SK-N-SH treated with all-trans-retinoic acid at 6 μM for 48 hours (cell line): ENCODE measurements at regions not wholly inside any gene's neighbourhood (a gene's known extent, or its start where the extent isn't known, plus 50 kb on each side); places are given as distances from the start of the nearest gene placed in this dataset.

Experiments
- ATAC-seq: fragments of 200-7000 bp; cut with Tn5 transposase; 3 replicates; pipeline ENCODE4 v1.9.1; 2020; ENCODE audit warnings: mild to moderate bottlenecking, moderate library complexity
- ARNTL ChIP-seq: fragments of 450-650 bp; formaldehyde crosslinking; IDR thresholded peaks from 2 replicates; pipeline ENCODE4 v1.5.0; 2020; ENCODE audit warnings: low read depth, mild to moderate bottlenecking, moderate library complexity, borderline replicate concordance
- BACH2 ChIP-seq: fragments of 250-450 bp; sonication (Bioruptor Pico); IDR thresholded peaks from 2 replicates; pipeline ENCODE4 v1.9.0; 2021; ENCODE audit warnings: mild to moderate bottlenecking, borderline replicate concordance
- CREB5 ChIP-seq: fragments of 250-450 bp; sonication (Bioruptor Pico); IDR thresholded peaks from 2 replicates; pipeline ENCODE4 v1.5.1; 2020; ENCODE audit warnings: low read depth, mild to moderate bottlenecking, moderate library complexity
- CSDC2 ChIP-seq: fragments of 250-450 bp; sonication (Bioruptor Pico); IDR thresholded peaks from 2 replicates; pipeline ENCODE4 v1.5.0; 2020; ENCODE audit warnings: mild to moderate bottlenecking, moderate library complexity
- CSRNP3 ChIP-seq: fragments of 250-450 bp; sonication (Bioruptor Pico); IDR thresholded peaks from 2 replicates; pipeline ENCODE4 v1.5.1; 2021; ENCODE audit warnings: mild to moderate bottlenecking, moderate library complexity
- ESRRG ChIP-seq: fragments of 250-450 bp; sonication (Bioruptor Pico); IDR thresholded peaks from 2 replicates; pipeline ENCODE4 v1.6.1; 2021; ENCODE audit warnings: mild to moderate bottlenecking
- GLIS3 ChIP-seq: fragments of 250-450 bp; sonication (Bioruptor Pico); IDR thresholded peaks from 2 replicates; pipeline ENCODE4 v1.5.0; 2020; ENCODE audit warnings: mild to moderate bottlenecking, moderate library complexity
- ISL1 ChIP-seq: fragments of 250-450 bp; sonication (Bioruptor Pico); IDR thresholded peaks from 2 replicates; pipeline ENCODE4 v2.1.2; 2022; ENCODE audit warnings: mild to moderate bottlenecking, moderate library complexity
- OSR1 ChIP-seq: fragments of 250-450 bp; sonication (Bioruptor Pico); IDR thresholded peaks from 2 replicates; pipeline ENCODE4 v1.8.0; 2022; ENCODE audit warnings: moderate library complexity, mild to moderate bottlenecking, inconsistent platforms
- PATZ1 ChIP-seq: fragments of 250-450 bp; sonication (Bioruptor Pico); IDR thresholded peaks from 2 replicates; pipeline ENCODE4 v1.8.0; 2020; ENCODE audit warnings: mild to moderate bottlenecking, moderate library complexity, borderline replicate concordance
- POU6F1 ChIP-seq: fragments of 250-450 bp; sonication (Bioruptor Pico); IDR thresholded peaks from 2 replicates; pipeline ENCODE4 v1.8.0; 2021; ENCODE audit warnings: low read depth, mild to moderate bottlenecking, moderate library complexity, borderline replicate concordance
- PPARA ChIP-seq: fragments of 250-450 bp; sonication (Bioruptor Pico); IDR thresholded peaks from 2 replicates; pipeline ENCODE4 v1.5.0; 2020; ENCODE audit warnings: mild to moderate bottlenecking, borderline replicate concordance
- RARB ChIP-seq: fragments of 250-450 bp; sonication (Bioruptor Pico); IDR thresholded peaks from 2 replicates; pipeline ENCODE4 v1.8.0; 2021; ENCODE audit warnings: mild to moderate bottlenecking, moderate library complexity
- SNAI2 ChIP-seq: fragments of 250-450 bp; sonication (Bioruptor Pico); IDR thresholded peaks from 2 replicates; pipeline ENCODE4 v1.5.0; 2020; ENCODE audit warnings: mild to moderate bottlenecking, moderate library complexity
- TOX ChIP-seq: fragments of 250-450 bp; sonication (Bioruptor Pico); IDR thresholded peaks from 2 replicates; pipeline ENCODE4 v1.8.0; 2021; ENCODE audit warnings: mild to moderate bottlenecking, moderate library complexity, borderline replicate concordance
- TSHZ2 ChIP-seq: fragments of 250-450 bp; sonication (Bioruptor Pico); IDR thresholded peaks from 2 replicates; pipeline ENCODE4 v1.5.0; 2020; ENCODE audit warnings: mild to moderate bottlenecking, moderate library complexity
- ZC3H10 ChIP-seq: fragments of 250-450 bp; sonication (Bioruptor Pico); IDR thresholded peaks from 2 replicates; pipeline ENCODE4 v1.5.1; 2021; ENCODE audit warnings: mild to moderate bottlenecking, moderate library complexity
- ZFP3 ChIP-seq: fragments of 250-450 bp; sonication (Bioruptor Pico); IDR thresholded peaks from 2 replicates; pipeline ENCODE4 v1.5.0; 2020; ENCODE audit warnings: mild to moderate bottlenecking, moderate library complexity
- ZFP30 ChIP-seq: fragments of 450-650 bp; formaldehyde crosslinking; IDR thresholded peaks from 2 replicates; pipeline ENCODE4 v1.5.0; 2022; ENCODE audit warnings: mild to moderate bottlenecking, moderate library complexity
- ZNF565 ChIP-seq: fragments of 450-650 bp; formaldehyde crosslinking; conservative IDR thresholded peaks from 2 replicates; pipeline ENCODE4 v1.5.0; 2020; ENCODE audit warnings: low read depth, mild to moderate bottlenecking, moderate library complexity
- ZNF70 ChIP-seq: fragments of 450-650 bp; formaldehyde crosslinking; IDR thresholded peaks from 2 replicates; pipeline ENCODE4 v1.5.0; 2020; ENCODE audit warnings: mild to moderate bottlenecking, moderate library complexity
- ZNF8 ChIP-seq: fragments of 450-650 bp; formaldehyde crosslinking; IDR thresholded peaks from 2 replicates; pipeline ENCODE4 v1.5.0; 2020; ENCODE audit warnings: mild to moderate bottlenecking, moderate library complexity

GRCh38 chr15:91376038-91376437 lies 276.0 kb downstream of the SV2B start (continued):
- TF ChIP-seq RARB (no peak), TOX (CRISPR knock-in tag) (no peak), GLIS3 (no peak), PPARA (CRISPR knock-in tag) (no peak)

- no peak for TF ChIP-seq ZFP30 (CRISPR knock-in tag)
- TF ChIP-seq POU6F1 (CRISPR knock-in tag): no peak
- no peak for TF ChIP-seq BACH2 (CRISPR knock-in tag)
- TF ChIP-seq ZNF565 (CRISPR knock-in tag): no peak
- no peak for TF ChIP-seq PATZ1 (CRISPR knock-in tag)
- no peak for TF ChIP-seq CSRNP3 (CRISPR knock-in tag)
- no peak for TF ChIP-seq ESRRG (CRISPR knock-in tag)
- TF ChIP-seq ZFP3 (CRISPR knock-in tag): no peak
- TF ChIP-seq PPARA (CRISPR knock-in tag): no peak
- TF ChIP-seq CREB5: no peak
- no peak for TF ChIP-seq RARB
- TF ChIP-seq TOX (CRISPR knock-in tag): no peak
- TF ChIP-seq CSDC2: no peak
- TF ChIP-seq SNAI2: no peak
- TF ChIP-seq OSR1: no peak
- TF ChIP-seq ZNF8 (CRISPR knock-in tag): no peak
- TF ChIP-seq TSHZ2 (CRISPR knock-in tag): no peak
- no peak for TF ChIP-seq ZC3H10 (CRISPR knock-in tag)
- no peak for TF ChIP-seq ARNTL (CRISPR knock-in tag)
- no peak for ATAC-seq
Observed at GRCh38 chr15:91380114-91380513, 280.1 kb downstream of the SV2B start.

GRCh38 chr15:91383532-91383931 lies 283.5 kb downstream of the SV2B start:
- no peak for ATAC-seq
- TF ChIP-seq PPARA (CRISPR knock-in tag): no peak

- ATAC-seq: no peak
- TF ChIP-seq ZNF70 (CRISPR knock-in tag): no peak
- TF ChIP-seq TOX (CRISPR knock-in tag): no peak
- no peak for TF ChIP-seq OSR1
- no peak for TF ChIP-seq ISL1 (CRISPR knock-in tag)
- no peak for TF ChIP-seq ZNF565 (CRISPR knock-in tag)
- no peak for TF ChIP-seq CREB5
- TF ChIP-seq SNAI2: no peak
- TF ChIP-seq PPARA (CRISPR knock-in tag): no peak
Observed at GRCh38 chr15:91384189-91384730, 284.2 kb downstream of the SV2B start.
